Muscle layer of colon (tissue), 2 donors: ENCODE measurements at regions not wholly inside any gene's neighbourhood (a gene's known extent, or its start where the extent isn't known, plus 50 kb on each side); places are given as distances from the start of the nearest gene placed in this dataset.
"Not testable (repeated sequence)": the region's sequence is repeated elsewhere in the genome, so short reads cannot be mapped to it uniquely, and the experiment has no call there.

ENCODE experiments used
- H3K27ac ChIP-seq: one replicate; pipeline ENCODE4 v1.7.0; 2013; ENCODE audit warnings: low read depth, mild to moderate bottlenecking, low read length, moderate library complexity
- H3K27me3 ChIP-seq, 2 donors: one replicate each; pipeline ENCODE4 v1.7.0; 2013; ENCODE audit warnings: low read length in 2 of 2, mild to moderate bottlenecking in 2 of 2; ENCODE audit not compliant: insufficient read depth in 2 of 2, control insufficient read depth in 1 of 2
- H3K36me3 ChIP-seq: one replicate; pipeline ENCODE4 v1.7.0; 2013; ENCODE audit warnings: mild to moderate bottlenecking, low read length; ENCODE audit not compliant: insufficient read depth
- H3K4me1 ChIP-seq: one replicate; pipeline ENCODE4 v1.7.0; 2013; ENCODE audit warnings: mild to moderate bottlenecking, low read length; ENCODE audit not compliant: insufficient read depth
- H3K4me3 ChIP-seq, 2 donors: one replicate each; pipeline ENCODE4 v1.7.0; 2013; ENCODE audit warnings: low read length in 2 of 2, low read depth in 1 of 2, mild to moderate bottlenecking in 1 of 2, moderate library complexity in 1 of 2
- H3K9ac ChIP-seq: one replicate; pipeline ENCODE4 v1.7.0; 2013; ENCODE audit warnings: low read length
- H3K9me3 ChIP-seq: one replicate; pipeline ENCODE4 v1.7.0; 2013; ENCODE audit warnings: mild to moderate bottlenecking, low read length
- donor health status: abdominal sarcoma.
- donor health status: Adenocarcinoma of cecum.

DNA sequence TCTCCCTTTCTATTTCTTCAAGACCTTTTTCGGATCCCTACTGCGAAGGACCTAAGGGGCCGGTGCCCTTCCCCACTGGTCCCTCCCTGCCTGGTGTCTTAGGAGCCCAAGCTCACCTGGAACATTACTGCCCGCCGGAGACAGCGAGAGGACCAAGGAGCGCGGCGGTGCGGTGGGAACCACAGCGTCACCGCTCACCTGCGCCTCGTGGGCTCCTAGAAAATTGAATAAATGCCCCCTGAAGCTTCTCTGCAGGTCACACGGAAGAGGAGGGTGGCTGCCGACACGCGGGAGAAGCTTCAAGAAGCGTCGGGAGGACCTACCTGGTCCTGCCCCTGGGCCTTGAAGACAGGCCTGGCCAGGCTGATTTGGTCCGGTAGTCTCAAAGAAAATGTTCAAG, 65.2 kb downstream of the PPIAL4A start:
- no peak overlapping the region for H3K27ac ChIP-seq
- H3K9ac ChIP-seq, result no peak overlapping the region
- no peaks in the 10 kb centered on the region for H3K36me3 ChIP-seq
- no peak overlapping the region for H3K4me3 ChIP-seq
- H3K9me3 ChIP-seq, result no peaks in the 10 kb centered on the region
- H3K4me1 ChIP-seq, result no peaks in the 10 kb centered on the region
- H3K27me3 ChIP-seq, result no peaks in the 10 kb centered on the region

GRCh38 chr1:120955961-120956360, 66.4 kb downstream of the PPIAL4A start:
- H3K4me3 ChIP-seq, H3K27me3 ChIP-seq, H3K9ac ChIP-seq, H3K27ac ChIP-seq, H3K4me1 ChIP-seq, H3K36me3 ChIP-seq, H3K9me3 ChIP-seq: not testable (repeated sequence)

- not testable (repeated sequence) for H3K4me1 ChIP-seq, H3K36me3 ChIP-seq, H3K4me3 ChIP-seq, H3K9me3 ChIP-seq, H3K27me3 ChIP-seq, H3K9ac ChIP-seq, H3K27ac ChIP-seq
Measured at GRCh38 chr1:120966018-120966417, 76.4 kb downstream of the PPIAL4A start.

GRCh38 chr1:120972863-120973262, 83.3 kb downstream of the PPIAL4A start:
- H3K36me3 ChIP-seq, H3K4me1 ChIP-seq, H3K4me3 ChIP-seq, H3K9me3 ChIP-seq, H3K9ac ChIP-seq, H3K27me3 ChIP-seq, H3K27ac ChIP-seq: not testable (repeated sequence)

DNA sequence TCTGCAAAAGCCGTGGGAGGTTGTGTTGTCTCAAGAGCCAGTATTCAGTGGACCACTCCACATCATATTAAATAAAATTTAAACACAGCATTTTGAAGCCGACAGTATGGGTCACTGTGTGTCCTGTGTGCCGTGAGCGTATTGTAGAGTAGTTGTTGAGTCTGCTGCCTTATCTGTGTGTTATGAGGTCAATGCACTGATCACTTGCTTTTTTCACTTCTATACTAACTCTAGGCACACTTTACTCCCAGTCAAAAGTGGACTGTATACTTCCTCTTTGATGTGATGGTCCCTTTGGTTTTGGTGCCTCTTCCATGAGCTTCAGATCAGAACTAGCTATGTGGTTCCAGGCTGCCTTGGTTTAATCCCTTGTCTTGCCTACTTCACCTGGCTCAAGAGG, 84.3 kb downstream of the PPIAL4A start:
- not testable (repeated sequence) for H3K9ac ChIP-seq, H3K27me3 ChIP-seq, H3K4me1 ChIP-seq, H3K27ac ChIP-seq, H3K9me3 ChIP-seq, H3K36me3 ChIP-seq, H3K4me3 ChIP-seq

DNA sequence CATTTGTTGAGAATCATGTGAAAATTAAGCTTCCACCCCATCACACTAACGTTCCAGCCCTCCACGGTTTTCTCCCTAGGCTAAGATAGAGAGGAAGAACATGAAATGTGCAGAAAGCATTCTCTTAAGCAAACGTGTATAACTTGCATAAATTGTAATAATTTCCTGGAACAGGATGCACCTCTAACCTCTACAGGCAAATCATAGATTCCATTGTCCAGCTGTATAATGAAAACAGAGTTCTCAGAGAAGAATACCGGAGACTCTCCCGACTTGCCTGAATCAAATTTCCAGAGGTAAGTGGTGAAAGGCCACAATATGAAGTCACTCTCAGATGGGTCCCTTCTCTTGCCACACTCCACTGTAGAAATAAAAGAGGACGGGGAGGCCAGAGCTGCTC, 87.7 kb downstream of the PPIAL4A start:
- H3K4me1 ChIP-seq, H3K27me3 ChIP-seq, H3K9me3 ChIP-seq, H3K27ac ChIP-seq, H3K9ac ChIP-seq, H3K36me3 ChIP-seq, H3K4me3 ChIP-seq: not testable (repeated sequence)

- H3K4me1 ChIP-seq, H3K27ac ChIP-seq, H3K4me3 ChIP-seq, H3K9me3 ChIP-seq, H3K27me3 ChIP-seq, H3K9ac ChIP-seq, H3K36me3 ChIP-seq: not testable (repeated sequence)
Measured at GRCh38 chr1:120981489-120982094, 92.0 kb downstream of the PPIAL4A start.

- not testable (repeated sequence) for H3K9ac ChIP-seq, H3K27ac ChIP-seq, H3K27me3 ChIP-seq, H3K4me1 ChIP-seq, H3K4me3 ChIP-seq, H3K36me3 ChIP-seq, H3K9me3 ChIP-seq
Measured at GRCh38 chr1:120994614-120995013, 105.0 kb downstream of the PPIAL4A start.

DNA sequence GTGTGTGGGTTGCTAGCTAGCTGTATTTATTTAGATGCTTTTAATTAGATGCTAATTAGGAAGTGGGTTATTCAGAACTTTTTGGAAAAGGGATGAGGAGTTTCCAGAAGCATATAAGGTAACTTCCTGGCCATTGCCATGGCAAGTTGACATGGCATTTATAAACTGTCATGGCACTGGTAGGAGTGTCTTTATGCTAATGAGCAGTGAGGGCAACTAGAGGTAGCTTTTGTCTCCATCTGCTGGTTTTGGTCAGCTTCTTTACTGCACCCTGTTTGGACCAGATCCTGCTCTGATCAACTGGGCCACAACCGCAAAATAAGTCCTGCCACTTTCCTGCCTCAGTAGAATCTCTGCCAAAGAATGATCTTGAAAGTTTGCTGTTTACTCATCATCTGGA, 105.5 kb downstream of the PPIAL4A start:
- not testable (repeated sequence) for H3K9me3 ChIP-seq, H3K27ac ChIP-seq, H3K36me3 ChIP-seq, H3K4me1 ChIP-seq, H3K9ac ChIP-seq, H3K27me3 ChIP-seq, H3K4me3 ChIP-seq

GRCh38 chr1:121001090-121001726, 111.6 kb downstream of the PPIAL4A start:
- H3K9me3 ChIP-seq, H3K9ac ChIP-seq, H3K4me1 ChIP-seq, H3K4me3 ChIP-seq, H3K36me3 ChIP-seq, H3K27ac ChIP-seq, H3K27me3 ChIP-seq: not testable (repeated sequence)

DNA sequence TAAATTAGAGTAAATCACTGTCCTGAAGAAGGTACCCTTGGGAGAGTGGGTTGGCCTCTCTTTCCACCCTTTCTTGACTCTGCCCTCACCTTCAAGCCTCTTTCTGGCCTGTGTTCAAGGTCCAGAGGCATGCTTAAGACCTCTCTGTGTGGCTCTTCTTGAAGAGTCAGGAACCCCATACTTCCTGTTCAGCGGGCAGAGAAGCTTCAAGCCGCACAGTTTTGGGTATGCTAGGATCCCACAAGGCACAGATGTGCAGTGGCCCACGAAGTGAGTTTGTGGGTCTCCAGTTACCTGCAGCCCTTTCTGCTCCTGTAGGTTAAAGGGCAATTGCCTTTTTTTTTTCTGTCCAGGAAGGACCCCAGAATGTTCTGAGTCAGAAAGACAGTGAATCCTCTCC, 113.7 kb downstream of the PPIAL4A start:
- not testable (repeated sequence) for H3K9ac ChIP-seq, H3K27ac ChIP-seq, H3K36me3 ChIP-seq, H3K27me3 ChIP-seq, H3K4me3 ChIP-seq, H3K9me3 ChIP-seq, H3K4me1 ChIP-seq

DNA sequence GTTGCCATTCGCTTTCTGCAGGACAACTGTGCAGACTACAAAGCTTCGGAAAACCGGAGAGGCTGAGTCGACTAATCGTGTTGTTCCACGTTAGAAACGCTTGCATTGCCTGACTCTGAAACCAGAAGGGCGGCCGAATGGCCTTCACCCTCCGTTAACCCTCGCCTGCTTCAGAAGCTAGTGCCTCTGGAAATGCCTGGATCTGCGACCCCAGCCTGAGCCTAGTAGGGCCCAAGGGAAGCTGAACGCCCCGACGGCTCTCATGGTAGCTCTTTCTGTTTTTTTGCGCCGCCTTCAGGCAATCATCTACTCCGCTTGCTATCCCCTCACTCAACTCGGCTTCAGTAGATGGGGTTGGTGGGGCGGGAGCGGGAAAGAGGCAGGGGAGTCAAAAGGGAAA, 117.3 kb downstream of the PPIAL4A start:
- not testable (repeated sequence) for H3K27me3 ChIP-seq, H3K27ac ChIP-seq, H3K4me1 ChIP-seq, H3K4me3 ChIP-seq, H3K36me3 ChIP-seq, H3K9me3 ChIP-seq, H3K9ac ChIP-seq
